ENCODE measurements at regions not wholly inside any gene's neighbourhood (a gene's known extent, or its start where the extent isn't known, plus 50 kb on each side); places are given as distances from the start of the nearest gene placed in this dataset.

DNA sequence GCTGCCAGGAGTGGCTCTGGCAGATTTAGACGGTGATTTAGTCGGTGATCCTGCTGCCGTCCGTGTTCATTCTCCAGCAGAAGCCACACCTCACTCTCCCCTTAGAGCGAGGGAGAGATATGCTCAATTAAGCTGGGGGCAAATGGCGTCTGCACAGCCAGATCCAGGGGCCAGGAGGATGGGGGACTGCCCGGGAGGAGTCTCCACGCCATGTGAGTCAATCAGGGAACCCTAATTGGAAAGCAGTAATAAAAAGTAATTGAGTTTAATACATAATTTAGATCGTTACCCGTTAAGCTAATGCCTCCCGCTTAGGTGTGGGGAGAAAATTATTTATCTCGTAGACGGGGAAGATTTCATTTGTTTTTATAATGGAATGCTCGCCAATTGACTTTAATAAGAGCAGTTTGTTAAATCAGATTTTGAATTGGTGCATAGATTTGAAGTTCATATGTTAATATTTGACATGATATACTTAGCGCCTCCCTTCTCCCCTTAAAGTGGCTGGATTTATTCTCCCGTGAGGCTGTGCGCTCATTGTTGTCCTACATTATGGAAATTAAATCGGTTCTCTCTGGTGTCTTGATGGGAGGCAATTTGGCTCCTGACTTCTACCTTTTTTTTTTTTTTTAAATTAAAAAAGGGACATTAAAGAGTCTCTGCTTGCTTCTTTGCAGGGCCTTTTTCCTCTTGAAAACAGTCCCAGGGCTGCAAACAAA is 104.9 kb upstream of the C14orf180 start:
- TF ChIP-seq ZBTB17 (tag by site-specific recombination; IDR thresholded peaks at IDR 0.05) (no peak), ZNF558 (tag by site-specific recombination; IDR thresholded peaks at IDR 0.05) (no peak), SALL2 (tag by site-specific recombination; IDR thresholded peaks at IDR 0.05; ENCODE audit: borderline replicate concordance) (no peak), MEIS1 (CRISPR knock-in tag; IDR thresholded peaks at IDR 0.05; ENCODE audit: borderline replicate concordance) (no peak), ZNF138 (tag by site-specific recombination; IDR thresholded peaks at IDR 0.05; ENCODE audit: borderline replicate concordance) (no peak), ZNF660 (tag by site-specific recombination; IDR thresholded peaks at IDR 0.05) (no peak), ZNF335 (tag by site-specific recombination; conservative IDR thresholded peaks at IDR 0.05) (no peak)
- TF ChIP-seq, protein P1, sequence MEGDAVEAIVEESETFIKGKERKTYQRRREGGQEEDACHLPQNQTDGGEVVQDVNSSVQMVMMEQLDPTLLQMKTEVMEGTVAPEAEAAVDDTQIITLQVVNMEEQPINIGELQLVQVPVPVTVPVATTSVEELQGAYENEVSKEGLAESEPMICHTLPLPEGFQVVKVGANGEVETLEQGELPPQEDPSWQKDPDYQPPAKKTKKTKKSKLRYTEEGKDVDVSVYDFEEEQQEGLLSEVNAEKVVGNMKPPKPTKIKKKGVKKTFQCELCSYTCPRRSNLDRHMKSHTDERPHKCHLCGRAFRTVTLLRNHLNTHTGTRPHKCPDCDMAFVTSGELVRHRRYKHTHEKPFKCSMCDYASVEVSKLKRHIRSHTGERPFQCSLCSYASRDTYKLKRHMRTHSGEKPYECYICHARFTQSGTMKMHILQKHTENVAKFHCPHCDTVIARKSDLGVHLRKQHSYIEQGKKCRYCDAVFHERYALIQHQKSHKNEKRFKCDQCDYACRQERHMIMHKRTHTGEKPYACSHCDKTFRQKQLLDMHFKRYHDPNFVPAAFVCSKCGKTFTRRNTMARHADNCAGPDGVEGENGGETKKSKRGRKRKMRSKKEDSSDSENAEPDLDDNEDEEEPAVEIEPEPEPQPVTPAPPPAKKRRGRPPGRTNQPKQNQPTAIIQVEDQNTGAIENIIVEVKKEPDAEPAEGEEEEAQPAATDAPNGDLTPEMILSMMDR (tag by site-specific recombination; IDR thresholded peaks at IDR 0.05), result no peak
- TF ChIP-seq, protein P2, sequence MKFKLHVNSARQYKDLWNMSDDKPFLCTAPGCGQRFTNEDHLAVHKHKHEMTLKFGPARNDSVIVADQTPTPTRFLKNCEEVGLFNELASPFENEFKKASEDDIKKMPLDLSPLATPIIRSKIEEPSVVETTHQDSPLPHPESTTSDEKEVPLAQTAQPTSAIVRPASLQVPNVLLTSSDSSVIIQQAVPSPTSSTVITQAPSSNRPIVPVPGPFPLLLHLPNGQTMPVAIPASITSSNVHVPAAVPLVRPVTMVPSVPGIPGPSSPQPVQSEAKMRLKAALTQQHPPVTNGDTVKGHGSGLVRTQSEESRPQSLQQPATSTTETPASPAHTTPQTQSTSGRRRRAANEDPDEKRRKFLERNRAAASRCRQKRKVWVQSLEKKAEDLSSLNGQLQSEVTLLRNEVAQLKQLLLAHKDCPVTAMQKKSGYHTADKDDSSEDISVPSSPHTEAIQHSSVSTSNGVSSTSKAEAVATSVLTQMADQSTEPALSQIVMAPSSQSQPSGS (tag by site-specific recombination; IDR thresholded peaks at IDR 0.05; ENCODE audit: low read depth), result no peak
- TF ChIP-seq, protein P3, sequence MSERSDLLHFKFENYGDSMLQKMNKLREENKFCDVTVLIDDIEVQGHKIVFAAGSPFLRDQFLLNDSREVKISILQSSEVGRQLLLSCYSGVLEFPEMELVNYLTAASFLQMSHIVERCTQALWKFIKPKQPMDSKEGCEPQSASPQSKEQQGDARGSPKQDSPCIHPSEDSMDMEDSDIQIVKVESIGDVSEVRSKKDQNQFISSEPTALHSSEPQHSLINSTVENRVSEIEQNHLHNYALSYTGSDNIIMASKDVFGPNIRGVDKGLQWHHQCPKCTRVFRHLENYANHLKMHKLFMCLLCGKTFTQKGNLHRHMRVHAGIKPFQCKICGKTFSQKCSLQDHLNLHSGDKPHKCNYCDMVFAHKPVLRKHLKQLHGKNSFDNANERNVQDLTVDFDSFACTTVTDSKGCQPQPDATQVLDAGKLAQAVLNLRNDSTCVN (tag by site-specific recombination; optimal IDR thresholded peaks at IDR 0.05), result no peak

All from HEK293 (cell line).